ENCODE measurements at regions not wholly inside any gene's neighbourhood (a gene's known extent, or its start where the extent isn't known, plus 50 kb on each side); places are given as distances from the start of the nearest gene placed in this dataset.

GRCh38 chr7:4445777-4446176 lies 236.3 kb upstream of the FOXK1 start:
- POLR2A ChIA-PET: interaction anchor here (0.6 kb wide), 1 partner anchor 988 kb away, joined by 3 read pairs; no protein-coding TSS in a partner anchor

More at GRCh38 chr7:4445777-4446176, 236.3 kb upstream of the FOXK1 start:
- BruUV-seq (replicated peaks): no TSS peak
- WGBS (ENCODE audit: insufficient coverage, low coverage, missing lambda C conversion rate): 0% methylated on average over 2 of the region's 2 CpGs
- Histone ChIP-seq H3K9ac (ENCODE audit: insufficient read depth in 1 of 2, low read depth in 2 of 2, low read length in 2 of 2) (no peak overlapping the region), H4K20me1 (replicated peaks; ENCODE audit: control insufficient read depth, insufficient read depth, low read length) (no peaks in the 10 kb centered on the region), H3K4me2 (ENCODE audit: insufficient read depth, low read length) (no peak overlapping the region), H3K27ac (ENCODE audit: extremely low read depth, low read depth, low read length) (no peak overlapping the region), H3K79me2 (ENCODE audit: control insufficient read depth, insufficient read depth, low read length) (no peaks in the 10 kb centered on the region), H3K36me3 (ENCODE audit: control insufficient read depth, insufficient read depth, low read length) (no peaks in the 10 kb centered on the region), H3K27me3 (ENCODE audit: control insufficient read depth in 2 of 2, insufficient read depth in 2 of 2, low read length in 2 of 2) (no peaks in the 10 kb centered on the region), H3K9me3 (replicated peaks; ENCODE audit: control insufficient read depth, insufficient read depth, low read depth, low read length) (peaks cover 2% of the 10 kb centered on the region; the same call in 1 of the 2 replicates), H3K9me1 (ENCODE audit: control insufficient read depth, insufficient read depth, low read length) (no peaks in the 10 kb centered on the region), H3K4me1 (replicated peaks in 1 of 2; ENCODE audit: control insufficient read depth in 2 of 2, insufficient read depth in 2 of 2, low read length in 2 of 2) (no peaks in the 10 kb centered on the region), H3K4me3 (no peak overlapping the region), H2AFZ (ENCODE audit: low read depth, low read length) (no peak overlapping the region)
- DNase-seq (ENCODE audit: extremely low read depth in 1 of 4, low spot score in 3 of 4): no peak
- intact Hi-C loops (cut with micrococcal nuclease) (no loop called here), in situ Hi-C loops (cut with MboI) (no loop called here)
- ATAC-seq: no peak
- CTCF ChIA-PET (ENCODE audit: low intra/inter-chr PET ratio): no interaction called here
- TF ChIP-seq PHF20 (IDR thresholded peaks at IDR 0.05; ENCODE audit: partially characterized antibody): peak; percentile 24
- TF ChIP-seq ZBTB33 (CRISPR knock-in tag; IDR thresholded peaks at IDR 0.05): no peak
- FAIRE-seq: no peak

Data from K562 (cell line).